Chondrocyte (in vitro differentiated cells): ENCODE measurements at regions not wholly inside any gene's neighbourhood (a gene's known extent, or its start where the extent isn't known, plus 50 kb on each side); places are given as distances from the start of the nearest gene placed in this dataset.

ENCODE experiments used
- DNase-seq: peaks from one replicate; pipeline ENCODE4 v3.0.0; 2021; ENCODE audit warnings: mixed read lengths, low spot score
- H3K27ac Mint-ChIP-seq: one replicate; pipeline ENCODE4 v1.8.0; 2021; ENCODE audit warnings: mild to moderate bottlenecking, moderate library complexity, mixed read lengths; ENCODE audit not compliant: unreplicated experiment
- H3K27me3 Mint-ChIP-seq: 2 replicates; pipeline ENCODE4 v1.8.0; 2021; ENCODE audit warnings: low read depth, mixed read lengths
- H3K36me3 Mint-ChIP-seq: 2 replicates; pipeline ENCODE4 v1.8.0; 2021; ENCODE audit warnings: low read depth, mixed read lengths
- H3K4me1 Mint-ChIP-seq: 2 replicates; pipeline ENCODE4 v1.8.0; 2021; ENCODE audit warnings: low read depth, mild to moderate bottlenecking, mixed read lengths
- H3K4me3 Mint-ChIP-seq: one replicate; pipeline ENCODE4 v1.8.0; 2021; ENCODE audit warnings: mild to moderate bottlenecking, moderate library complexity, mixed read lengths; ENCODE audit not compliant: unreplicated experiment
- H3K9me3 Mint-ChIP-seq: 2 replicates; pipeline ENCODE4 v1.8.0; 2021; ENCODE audit warnings: low read depth, mixed read lengths
- TF ChIP-seq, protein P1 (sequence below): fragments of 200-600 bp; sonication (generic); IDR thresholded peaks from 2 replicates; pipeline ENCODE4 v1.5.0; 2021; ENCODE audit warnings: antibody characterized with exemption, mild to moderate bottlenecking, moderate library complexity

DNA sequence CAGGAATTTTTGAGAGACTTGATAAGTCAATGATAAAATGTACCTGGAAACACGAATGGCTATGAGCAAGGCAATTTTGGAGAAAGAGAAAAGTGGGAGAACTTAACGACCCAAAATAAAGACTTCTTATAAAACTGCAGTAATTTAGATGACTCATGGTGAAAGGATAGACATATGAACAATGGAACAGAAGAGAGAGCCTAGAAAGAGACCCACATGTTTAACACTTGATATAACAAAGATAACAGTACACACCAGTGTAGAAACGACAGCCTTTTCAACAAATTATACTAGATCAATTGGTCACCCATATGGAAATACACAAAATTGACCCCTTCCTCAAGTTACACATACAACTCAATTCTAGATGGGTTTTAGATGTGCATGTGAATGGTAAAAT, 117.5 kb upstream of the GALNT2 start:
- Mint-ChIP-seq H3K27ac (no peak overlapping the region), H3K4me3 (no peak overlapping the region), H3K36me3 (no peaks in the 10 kb centered on the region), H3K4me1 (peaks cover 27% of the 10 kb centered on the region), H3K27me3 (no peaks in the 10 kb centered on the region), H3K9me3 (no peaks in the 10 kb centered on the region)
- TF ChIP-seq, protein P1, sequence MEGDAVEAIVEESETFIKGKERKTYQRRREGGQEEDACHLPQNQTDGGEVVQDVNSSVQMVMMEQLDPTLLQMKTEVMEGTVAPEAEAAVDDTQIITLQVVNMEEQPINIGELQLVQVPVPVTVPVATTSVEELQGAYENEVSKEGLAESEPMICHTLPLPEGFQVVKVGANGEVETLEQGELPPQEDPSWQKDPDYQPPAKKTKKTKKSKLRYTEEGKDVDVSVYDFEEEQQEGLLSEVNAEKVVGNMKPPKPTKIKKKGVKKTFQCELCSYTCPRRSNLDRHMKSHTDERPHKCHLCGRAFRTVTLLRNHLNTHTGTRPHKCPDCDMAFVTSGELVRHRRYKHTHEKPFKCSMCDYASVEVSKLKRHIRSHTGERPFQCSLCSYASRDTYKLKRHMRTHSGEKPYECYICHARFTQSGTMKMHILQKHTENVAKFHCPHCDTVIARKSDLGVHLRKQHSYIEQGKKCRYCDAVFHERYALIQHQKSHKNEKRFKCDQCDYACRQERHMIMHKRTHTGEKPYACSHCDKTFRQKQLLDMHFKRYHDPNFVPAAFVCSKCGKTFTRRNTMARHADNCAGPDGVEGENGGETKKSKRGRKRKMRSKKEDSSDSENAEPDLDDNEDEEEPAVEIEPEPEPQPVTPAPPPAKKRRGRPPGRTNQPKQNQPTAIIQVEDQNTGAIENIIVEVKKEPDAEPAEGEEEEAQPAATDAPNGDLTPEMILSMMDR = no peak
- DNase-seq = no peak

DNA sequence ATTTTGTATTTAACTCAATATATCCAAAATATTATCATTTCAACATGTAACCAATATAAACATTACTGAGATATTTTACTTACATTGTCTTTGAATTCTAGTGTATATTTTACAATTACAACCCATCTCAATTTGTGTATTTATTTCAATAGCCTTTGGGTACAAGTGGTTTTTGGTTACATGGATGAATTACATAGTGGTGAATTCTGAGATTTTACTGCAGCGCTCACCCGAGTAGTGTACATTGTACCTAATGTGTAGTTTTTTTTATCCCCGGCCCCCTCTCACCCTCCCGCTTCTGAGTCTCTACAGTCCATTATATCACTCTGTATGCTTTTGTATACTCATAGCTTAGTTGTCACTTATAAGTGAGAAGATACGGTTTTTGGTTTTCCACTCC, 117.0 kb upstream of the GALNT2 start:
- DNase-seq = no peak
- Mint-ChIP-seq H3K4me3 (no peak overlapping the region), H3K4me1 (peaks cover 27% of the 10 kb centered on the region), H3K27me3 (no peaks in the 10 kb centered on the region), H3K27ac (no peak overlapping the region), H3K9me3 (no peaks in the 10 kb centered on the region), H3K36me3 (no peaks in the 10 kb centered on the region)
- TF ChIP-seq, protein P1 = no peak

DNA sequence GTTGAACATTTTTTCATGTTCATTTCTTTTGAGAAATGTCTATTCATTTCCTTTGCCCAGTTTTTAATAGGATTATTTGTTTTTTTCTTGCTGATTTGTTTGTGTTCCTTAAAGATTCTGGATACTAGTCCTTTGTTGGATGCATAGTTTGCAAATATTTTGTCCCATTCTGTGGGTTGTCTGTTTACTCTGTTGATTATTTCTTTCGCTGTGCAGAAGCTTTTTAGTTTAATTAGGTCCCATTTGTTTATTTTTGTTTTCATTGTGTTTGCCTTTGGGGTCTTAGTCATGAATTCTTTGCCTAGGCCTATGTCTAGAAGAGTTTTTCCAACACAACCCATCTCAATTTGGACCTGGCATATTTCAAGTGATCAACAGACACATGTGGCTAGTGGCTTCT, 116.1 kb upstream of the GALNT2 start:
- Mint-ChIP-seq H3K27me3 (no peaks in the 10 kb centered on the region), H3K36me3 (no peaks in the 10 kb centered on the region), H3K9me3 (no peaks in the 10 kb centered on the region), H3K27ac (no peak overlapping the region), H3K4me1 (peaks cover 27% of the 10 kb centered on the region), H3K4me3 (no peak overlapping the region)
- TF ChIP-seq, protein P1 = no peak
- DNase-seq = no peak

DNA sequence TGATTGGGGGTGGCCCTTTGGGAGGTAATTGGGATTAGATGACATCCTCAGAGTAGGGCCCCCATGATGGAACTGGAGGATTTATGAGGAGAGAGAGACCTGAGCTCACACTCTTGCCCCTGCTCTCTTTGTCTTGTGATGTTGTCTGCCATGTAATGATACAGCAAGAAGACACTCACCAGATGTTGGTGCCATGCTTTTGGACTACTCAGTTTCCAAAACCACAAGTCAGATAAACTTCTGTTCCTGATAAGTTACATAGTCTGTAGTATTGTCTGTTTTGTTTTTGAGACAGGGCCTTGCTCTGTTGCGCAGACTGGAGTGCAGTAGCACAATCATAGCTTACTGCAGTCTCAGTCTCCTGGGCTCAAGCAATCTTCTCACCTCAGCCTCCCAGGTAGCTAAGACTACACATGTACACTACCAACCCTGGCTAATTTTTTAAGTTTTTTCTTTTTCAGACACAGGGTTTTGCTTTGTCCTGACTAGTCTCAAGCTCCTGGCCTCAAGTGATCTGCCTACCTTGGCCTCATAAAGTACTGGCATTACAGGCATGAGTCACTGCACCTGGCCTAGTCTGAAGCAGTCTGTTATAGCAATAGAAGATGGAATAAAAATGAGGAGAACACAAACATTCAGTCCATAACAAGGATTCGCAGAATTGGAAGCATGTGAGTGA, 115.0 kb upstream of the GALNT2 start:
- Mint-ChIP-seq H3K4me1 (peaks cover 27% of the 10 kb centered on the region), H3K36me3 (peaks cover 2% of the 10 kb centered on the region), H3K9me3 (peaks cover 3% of the 10 kb centered on the region), H3K4me3 (no peak overlapping the region), H3K27me3 (peaks cover 3% of the 10 kb centered on the region), H3K27ac (no peak overlapping the region)
- DNase-seq = no peak
- TF ChIP-seq, protein P1 = no peak

DNA sequence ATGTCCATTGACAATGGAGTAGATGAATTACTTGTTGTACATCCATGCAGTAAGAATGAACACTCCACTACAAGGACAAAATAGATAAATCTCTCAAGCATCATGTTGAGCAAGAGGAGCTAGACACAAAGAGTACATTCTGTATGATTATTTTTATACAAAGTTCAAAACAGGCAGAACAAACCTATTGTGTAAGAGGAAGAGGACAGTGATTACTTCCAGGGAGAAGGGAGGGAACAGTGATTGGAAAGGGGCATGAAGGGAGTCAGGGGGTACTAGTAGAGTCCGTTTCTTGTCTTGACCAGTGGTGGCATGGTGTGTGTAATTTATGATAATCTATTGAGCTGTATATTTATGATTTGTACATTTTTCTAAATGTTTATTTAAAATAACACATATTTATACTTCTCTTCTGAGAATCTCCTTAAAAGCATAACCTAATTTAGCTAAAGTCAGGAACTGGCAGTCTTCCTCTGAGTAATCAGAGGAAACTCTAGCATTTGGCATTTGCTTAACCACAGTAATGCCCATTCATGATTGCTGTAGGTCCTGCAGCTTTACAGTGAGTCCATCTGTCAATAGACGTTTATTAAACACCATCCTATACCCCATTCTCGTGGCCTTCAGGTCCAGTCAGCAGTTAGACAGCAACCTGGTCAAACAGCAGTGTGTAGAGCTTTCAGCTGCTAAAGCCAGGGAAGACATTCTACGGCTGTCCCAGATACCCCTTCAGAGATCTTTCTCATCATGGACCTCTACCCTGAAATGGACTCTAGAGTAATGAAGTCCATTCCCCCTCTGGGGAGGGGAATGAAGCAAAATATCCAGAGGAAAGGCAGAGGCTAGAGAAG, 114.1 kb upstream of the GALNT2 start:
- Mint-ChIP-seq H3K36me3 (peaks cover 9% of the 10 kb centered on the region), H3K9me3 (peaks cover 12% of the 10 kb centered on the region), H3K27ac (no peak overlapping the region), H3K4me1 (peaks cover 22% of the 10 kb centered on the region), H3K27me3 (peaks cover 10% of the 10 kb centered on the region), H3K4me3 (no peak overlapping the region)
- DNase-seq = no peak
- TF ChIP-seq, protein P1 = no peak
